ENCODE measurements at regions not wholly inside any gene's neighbourhood (a gene's known extent, or its start where the extent isn't known, plus 50 kb on each side); places are given as distances from the start of the nearest gene placed in this dataset.

GRCh38 chr15:69849232-69849610 lies 248.5 kb downstream of the TLE3 start:
- POLR2A ChIA-PET: no interaction called here
- peaks cover 14 to 22% of the 10 kb centered on the region in 2 experiments for H3K4me1 ChIP-seq (ENCODE audit: control insufficient read depth in 1 of 2, insufficient read depth in 2 of 2, low read depth in 1 of 2, low read length in 1 of 2)
- H4K20me1 ChIP-seq (ENCODE audit: insufficient read depth): no peaks in the 10 kb centered on the region
- TF ChIP-seq, protein P1, sequence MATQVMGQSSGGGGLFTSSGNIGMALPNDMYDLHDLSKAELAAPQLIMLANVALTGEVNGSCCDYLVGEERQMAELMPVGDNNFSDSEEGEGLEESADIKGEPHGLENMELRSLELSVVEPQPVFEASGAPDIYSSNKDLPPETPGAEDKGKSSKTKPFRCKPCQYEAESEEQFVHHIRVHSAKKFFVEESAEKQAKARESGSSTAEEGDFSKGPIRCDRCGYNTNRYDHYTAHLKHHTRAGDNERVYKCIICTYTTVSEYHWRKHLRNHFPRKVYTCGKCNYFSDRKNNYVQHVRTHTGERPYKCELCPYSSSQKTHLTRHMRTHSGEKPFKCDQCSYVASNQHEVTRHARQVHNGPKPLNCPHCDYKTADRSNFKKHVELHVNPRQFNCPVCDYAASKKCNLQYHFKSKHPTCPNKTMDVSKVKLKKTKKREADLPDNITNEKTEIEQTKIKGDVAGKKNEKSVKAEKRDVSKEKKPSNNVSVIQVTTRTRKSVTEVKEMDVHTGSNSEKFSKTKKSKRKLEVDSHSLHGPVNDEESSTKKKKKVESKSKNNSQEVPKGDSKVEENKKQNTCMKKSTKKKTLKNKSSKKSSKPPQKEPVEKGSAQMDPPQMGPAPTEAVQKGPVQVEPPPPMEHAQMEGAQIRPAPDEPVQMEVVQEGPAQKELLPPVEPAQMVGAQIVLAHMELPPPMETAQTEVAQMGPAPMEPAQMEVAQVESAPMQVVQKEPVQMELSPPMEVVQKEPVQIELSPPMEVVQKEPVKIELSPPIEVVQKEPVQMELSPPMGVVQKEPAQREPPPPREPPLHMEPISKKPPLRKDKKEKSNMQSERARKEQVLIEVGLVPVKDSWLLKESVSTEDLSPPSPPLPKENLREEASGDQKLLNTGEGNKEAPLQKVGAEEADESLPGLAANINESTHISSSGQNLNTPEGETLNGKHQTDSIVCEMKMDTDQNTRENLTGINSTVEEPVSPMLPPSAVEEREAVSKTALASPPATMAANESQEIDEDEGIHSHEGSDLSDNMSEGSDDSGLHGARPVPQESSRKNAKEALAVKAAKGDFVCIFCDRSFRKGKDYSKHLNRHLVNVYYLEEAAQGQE (IDR thresholded peaks at IDR 0.05; ENCODE audit: low read depth, low read length): no peak
- 84% methylated on average over 4 of the region's 4 CpGs for WGBS (ENCODE audit: low lambda C conversion rate)
- no peaks in the 10 kb centered on the region; the same call in 1 of the 2 replicates for H3K27me3 ChIP-seq (ENCODE audit: insufficient read depth)
- H3K9me3 ChIP-seq: no peaks in the 10 kb centered on the region
- no peak overlapping the region for H3K27ac ChIP-seq (ENCODE audit: low read depth in 2 of 2, low read length in 1 of 2)
- peaks cover 17% of the 10 kb centered on the region for H3F3A ChIP-seq (replicated peaks; ENCODE audit: insufficient read depth)
- no peaks in the 10 kb centered on the region for H3K36me3 ChIP-seq (replicated peaks in 1 of 2; ENCODE audit: control insufficient read depth in 1 of 2, insufficient read depth in 2 of 2, low read length in 1 of 2)
- no peak overlapping the region for H3K4me3 ChIP-seq (ENCODE audit: low read depth in 2 of 2, low read length in 1 of 2)
- no peak for DNase-seq
- H3K79me2 ChIP-seq (ENCODE audit: insufficient read depth): no peaks in the 10 kb centered on the region
- H2AFZ ChIP-seq (ENCODE audit: low read depth): no peak overlapping the region
- CTCF ChIA-PET: no interaction called here
- no peak overlapping the region for H3K9ac ChIP-seq
- H3K9me2 ChIP-seq: no peaks in the 10 kb centered on the region
- no peak overlapping the region for H3K4me2 ChIP-seq

DNA sequence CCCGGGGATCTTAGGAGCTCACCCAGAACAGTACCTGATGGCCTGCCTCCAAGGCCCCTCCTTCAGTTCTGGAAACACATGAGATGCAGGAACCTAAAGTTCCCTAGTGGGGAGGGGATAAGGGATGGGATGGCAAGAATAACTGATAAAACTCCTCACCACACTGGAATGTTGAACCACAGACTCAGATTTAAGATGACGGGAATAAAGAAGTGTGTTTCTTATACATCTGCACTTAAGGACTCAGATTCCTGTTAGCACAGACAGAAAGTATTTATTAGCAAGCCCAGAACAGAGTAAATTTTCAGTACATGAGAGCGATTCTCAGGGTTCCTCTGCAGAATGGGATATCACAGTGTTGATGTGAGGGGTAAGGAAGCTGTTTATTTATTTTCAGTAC lies 245.2 kb downstream of the TLE3 start:
- H3K9ac ChIP-seq: peak overlapping the region; percentile 45; the same call in 1 of the 2 replicates
- DNase-seq: no peak
- CTCF ChIA-PET: no interaction called here
- no peak overlapping the region for H3K4me3 ChIP-seq (ENCODE audit: low read depth in 2 of 2, low read length in 1 of 2)
- POLR2A ChIA-PET: no interaction called here
- no peaks in the 10 kb centered on the region for H3K36me3 ChIP-seq (replicated peaks in 1 of 2; ENCODE audit: control insufficient read depth in 1 of 2, insufficient read depth in 2 of 2, low read length in 1 of 2)
- H3F3A ChIP-seq (replicated peaks; ENCODE audit: insufficient read depth): peaks cover 29% of the 10 kb centered on the region
- no peaks in the 10 kb centered on the region for H3K9me3 ChIP-seq
- H3K79me2 ChIP-seq (ENCODE audit: insufficient read depth): peaks cover 7% of the 10 kb centered on the region; the same call in 1 of the 2 replicates
- no peaks in the 10 kb centered on the region for H3K9me2 ChIP-seq
- peaks cover 39 to 40% of the 10 kb centered on the region in 2 experiments for H3K4me1 ChIP-seq (ENCODE audit: control insufficient read depth in 1 of 2, insufficient read depth in 2 of 2, low read depth in 1 of 2, low read length in 1 of 2)
- no peak overlapping the region for H2AFZ ChIP-seq (ENCODE audit: low read depth)
- no peaks in the 10 kb centered on the region for H4K20me1 ChIP-seq (ENCODE audit: insufficient read depth)
- H3K27me3 ChIP-seq (ENCODE audit: insufficient read depth): no peaks in the 10 kb centered on the region
- 67% methylated on average over 3 of the region's 3 CpGs for WGBS (ENCODE audit: low lambda C conversion rate)
- peak overlapping the region; percentile 22 to 98; a peak in 3 of 4 replicates for H3K27ac ChIP-seq (ENCODE audit: low read depth in 2 of 2, low read length in 1 of 2)
- peak overlapping the region; percentile 61 for H3K4me2 ChIP-seq
- TF ChIP-seq GATA2 (CRISPR knock-in tag; IDR thresholded peaks at IDR 0.05) (no peak), RAD21 (IDR thresholded peaks at IDR 0.05; ENCODE audit: low read length) (no peak), MEF2A (IDR thresholded peaks at IDR 0.05; ENCODE audit: borderline replicate concordance, low read depth) (no peak), JUND (IDR thresholded peaks at IDR 0.05) (peak; percentile 38; the same call in 1 of the 2 replicates), TCF12 (IDR thresholded peaks at IDR 0.05) (peak; percentile 66), EP300 (IDR thresholded peaks at IDR 0.05; ENCODE audit: borderline replicate concordance in 1 of 2, low read depth in 1 of 2, low read length in 1 of 2) (peak in 1 of 2 experiments; percentile 57; a peak in 1 of 4 replicates), FOXM1 (IDR thresholded peaks at IDR 0.05; ENCODE audit: low read depth) (no peak), FOSL2 (IDR thresholded peaks at IDR 0.05; ENCODE audit: borderline replicate concordance, low read depth) (peak; percentile 25; the same call in 1 of the 2 replicates), IRF3 (IDR thresholded peaks at IDR 0.05; ENCODE audit: low read depth, low read length) (no peak), SIN3A (IDR thresholded peaks at IDR 0.05; ENCODE audit: borderline replicate concordance, low read depth, low read length) (no peak), ZBTB33 (IDR thresholded peaks at IDR 0.05; ENCODE audit: borderline replicate concordance, low read depth) (no peak), FOXJ3 (CRISPR knock-in tag; IDR thresholded peaks at IDR 0.05) (no peak), RCOR1 (IDR thresholded peaks at IDR 0.05; ENCODE audit: low read length) (no peak), ELF1 (IDR thresholded peaks at IDR 0.05) (no peak), POLR2AphosphoS5 (IDR thresholded peaks at IDR 0.05; ENCODE audit: low read depth, low read length) (no peak), RFX5 (IDR thresholded peaks at IDR 0.05; ENCODE audit: low read length) (no peak), GABPA (IDR thresholded peaks at IDR 0.05; ENCODE audit: low read depth) (no peak)
- TF ChIP-seq, protein P2, sequence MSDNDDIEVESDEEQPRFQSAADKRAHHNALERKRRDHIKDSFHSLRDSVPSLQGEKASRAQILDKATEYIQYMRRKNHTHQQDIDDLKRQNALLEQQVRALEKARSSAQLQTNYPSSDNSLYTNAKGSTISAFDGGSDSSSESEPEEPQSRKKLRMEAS (IDR thresholded peaks at IDR 0.05; ENCODE audit: low read depth): no peak
- TF ChIP-seq, protein P3, sequence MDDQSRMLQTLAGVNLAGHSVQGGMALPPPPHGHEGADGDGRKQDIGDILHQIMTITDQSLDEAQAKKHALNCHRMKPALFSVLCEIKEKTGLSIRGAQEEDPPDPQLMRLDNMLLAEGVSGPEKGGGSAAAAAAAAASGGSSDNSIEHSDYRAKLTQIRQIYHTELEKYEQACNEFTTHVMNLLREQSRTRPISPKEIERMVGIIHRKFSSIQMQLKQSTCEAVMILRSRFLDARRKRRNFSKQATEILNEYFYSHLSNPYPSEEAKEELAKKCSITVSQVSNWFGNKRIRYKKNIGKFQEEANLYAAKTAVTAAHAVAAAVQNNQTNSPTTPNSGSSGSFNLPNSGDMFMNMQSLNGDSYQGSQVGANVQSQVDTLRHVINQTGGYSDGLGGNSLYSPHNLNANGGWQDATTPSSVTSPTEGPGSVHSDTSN (IDR thresholded peaks at IDR 0.05): peak; percentile 48
- TF ChIP-seq, protein P4, sequence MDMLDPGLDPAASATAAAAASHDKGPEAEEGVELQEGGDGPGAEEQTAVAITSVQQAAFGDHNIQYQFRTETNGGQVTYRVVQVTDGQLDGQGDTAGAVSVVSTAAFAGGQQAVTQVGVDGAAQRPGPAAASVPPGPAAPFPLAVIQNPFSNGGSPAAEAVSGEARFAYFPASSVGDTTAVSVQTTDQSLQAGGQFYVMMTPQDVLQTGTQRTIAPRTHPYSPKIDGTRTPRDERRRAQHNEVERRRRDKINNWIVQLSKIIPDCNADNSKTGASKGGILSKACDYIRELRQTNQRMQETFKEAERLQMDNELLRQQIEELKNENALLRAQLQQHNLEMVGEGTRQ (IDR thresholded peaks at IDR 0.05; ENCODE audit: borderline replicate concordance, low read depth, low read length): no peak

Data from SK-N-SH (cell line).